ENCODE measurements at regions not wholly inside any gene's neighbourhood (a gene's known extent, or its start where the extent isn't known, plus 50 kb on each side); places are given as distances from the start of the nearest gene placed in this dataset.
"Not testable (repeated sequence)": the region's sequence is repeated elsewhere in the genome, so short reads cannot be mapped to it uniquely, and the experiment has no call there.

GRCh38 chr12:13523536-13524307 lies 327.2 kb downstream of the EMP1 start:
- Mint-ChIP-seq H3K27me3 (peaks cover 6% of the 10 kb centered on the region), H3K27ac (no peak overlapping the region), H3K36me3 (no peaks in the 10 kb centered on the region), H3K9me3 (no peaks in the 10 kb centered on the region), H3K4me1 (ENCODE audit: low read depth) (no peaks in the 10 kb centered on the region), H3K4me3 (no peak overlapping the region)
- intact Hi-C loops (cut with micrococcal nuclease): no loop called here
- POLR2A ChIA-PET: no interaction called here
- CTCF ChIA-PET: no interaction called here
- no peak for DNase-seq

DNA sequence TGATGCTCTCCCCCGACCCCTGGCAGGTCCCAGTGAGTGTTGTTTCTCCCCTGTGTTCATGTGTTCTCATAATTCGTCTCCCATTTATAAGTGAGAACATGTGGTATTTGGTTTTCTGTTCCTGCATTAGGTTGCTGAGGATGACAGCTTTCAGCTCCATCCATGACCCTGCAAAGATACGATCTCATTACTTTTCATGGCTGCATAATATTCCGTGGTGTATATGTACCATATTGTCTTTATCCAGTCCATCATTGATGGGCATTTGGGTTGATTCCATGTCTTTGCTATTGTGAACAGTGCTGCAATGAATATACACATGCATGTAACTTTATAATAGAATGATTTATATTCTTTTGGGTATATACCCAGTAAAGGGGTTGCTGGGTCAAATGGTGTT lies 321.5 kb downstream of the EMP1 start:
- peaks cover 25% of the 10 kb centered on the region for H3K9me3 Mint-ChIP-seq
- H3K36me3 Mint-ChIP-seq; H3K4me1 Mint-ChIP-seq (ENCODE audit: low read depth); H3K27ac Mint-ChIP-seq; H3K27me3 Mint-ChIP-seq; DNase-seq; H3K4me3 Mint-ChIP-seq; POLR2A ChIA-PET; intact Hi-C loops (cut with micrococcal nuclease): not testable (repeated sequence)
- CTCF ChIA-PET: interaction anchor here (0.7 kb wide), 1 partner anchor 75 kb away, joined by 4 read pairs; no protein-coding TSS in a partner anchor

GRCh38 chr12:13509740-13510139 lies 313.2 kb downstream of the EMP1 start:
- peaks cover 18% of the 10 kb centered on the region for H3K9me3 Mint-ChIP-seq
- H3K4me1 Mint-ChIP-seq (ENCODE audit: low read depth): no peaks in the 10 kb centered on the region
- no peak overlapping the region for H3K4me3 Mint-ChIP-seq
- intact Hi-C loops (cut with micrococcal nuclease): no loop called here
- no peaks in the 10 kb centered on the region for H3K27me3 Mint-ChIP-seq
- no peak overlapping the region for H3K27ac Mint-ChIP-seq
- CTCF ChIA-PET: no interaction called here
- DNase-seq: no peak
- H3K36me3 Mint-ChIP-seq: no peaks in the 10 kb centered on the region
- POLR2A ChIA-PET: no interaction called here

GRCh38 chr12:13505636-13506035 lies 309.1 kb downstream of the EMP1 start:
- Mint-ChIP-seq H3K27ac (no peak overlapping the region), H3K27me3 (no peaks in the 10 kb centered on the region), H3K4me3 (no peak overlapping the region)

DNA sequence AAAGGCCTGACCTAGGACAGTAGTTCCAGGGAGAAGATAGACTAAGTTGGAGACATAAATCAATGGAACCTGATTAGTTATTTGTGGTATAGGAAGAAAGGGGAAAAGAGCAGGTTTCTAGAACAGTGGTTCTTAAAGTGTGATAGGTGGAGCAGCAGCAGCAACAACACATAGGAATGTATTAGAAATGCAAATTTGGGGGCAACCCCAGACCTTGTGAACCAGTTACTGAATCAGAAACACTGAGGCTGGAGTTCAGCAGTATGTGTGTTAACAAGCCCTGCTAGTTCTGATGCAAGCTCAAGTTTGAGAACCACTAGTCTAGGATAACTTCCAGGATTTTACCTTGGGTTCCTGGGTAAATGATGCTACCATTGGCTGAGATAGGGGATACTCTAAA lies 308.7 kb downstream of the EMP1 start:
- no peaks in the 10 kb centered on the region for H3K4me1 Mint-ChIP-seq (ENCODE audit: low read depth)
- POLR2A ChIA-PET: no interaction called here
- H3K27ac Mint-ChIP-seq: no peak overlapping the region
- no peaks in the 10 kb centered on the region for H3K27me3 Mint-ChIP-seq
- CTCF ChIA-PET: no interaction called here
- H3K9me3 Mint-ChIP-seq: no peaks in the 10 kb centered on the region
- DNase-seq: no peak
- intact Hi-C loops (cut with micrococcal nuclease): no loop called here
- H3K4me3 Mint-ChIP-seq: no peak overlapping the region
- H3K36me3 Mint-ChIP-seq: no peaks in the 10 kb centered on the region

More at GRCh38 chr12:13505636-13506035, 309.1 kb downstream of the EMP1 start:
- DNase-seq: no peak
- POLR2A ChIA-PET: no interaction called here
- no peaks in the 10 kb centered on the region for H3K4me1 Mint-ChIP-seq (ENCODE audit: low read depth)
- intact Hi-C loops (cut with micrococcal nuclease): no loop called here
- CTCF ChIA-PET: no interaction called here
- H3K9me3 Mint-ChIP-seq: no peaks in the 10 kb centered on the region
- H3K36me3 Mint-ChIP-seq: no peaks in the 10 kb centered on the region

DNA sequence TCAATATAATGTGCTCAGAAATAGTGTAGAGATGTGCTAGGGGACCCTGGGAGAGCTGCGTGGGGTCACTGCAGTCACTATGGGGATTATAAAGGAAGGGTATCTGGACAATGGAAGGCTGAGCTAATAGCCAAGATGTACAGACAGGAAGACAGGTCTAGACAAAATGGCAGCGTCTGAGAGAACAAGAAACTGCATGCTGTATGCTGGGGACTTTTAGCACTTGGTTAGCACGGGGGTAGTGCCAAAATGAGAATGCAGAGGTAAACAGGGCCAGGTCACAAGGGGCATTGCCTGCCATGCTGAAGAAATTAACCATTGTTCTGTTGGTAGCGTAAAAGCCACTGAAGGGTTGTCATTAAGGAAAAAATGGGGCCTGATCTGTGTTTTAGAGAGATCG lies 308.2 kb downstream of the EMP1 start:
- intact Hi-C loops (cut with micrococcal nuclease): no loop called here
- CTCF ChIA-PET: interaction anchor here (1.0 kb wide), 1 partner anchor 30 kb away, joined by 3 read pairs; no protein-coding TSS in a partner anchor
- DNase-seq: no peak

GRCh38 chr12:13504074-13504473 lies 307.5 kb downstream of the EMP1 start:
- Mint-ChIP-seq H3K36me3 (no peaks in the 10 kb centered on the region), H3K27ac (no peak overlapping the region), H3K9me3 (no peaks in the 10 kb centered on the region), H3K4me1 (ENCODE audit: low read depth) (no peaks in the 10 kb centered on the region), H3K4me3 (no peak overlapping the region), H3K27me3 (peaks cover under 1% of the 10 kb centered on the region)
- intact Hi-C loops (cut with micrococcal nuclease): no loop called here
- ChIA-PET POLR2A (no interaction called here), CTCF (interaction anchor here (1.0 kb wide), 1 partner anchor 30 kb away, joined by 3 read pairs; no protein-coding TSS in a partner anchor)
- no peak for DNase-seq

More for the DNA sequence above, 308.2 kb downstream of the EMP1 start:
- Mint-ChIP-seq H3K27me3 (no peaks in the 10 kb centered on the region), H3K36me3 (no peaks in the 10 kb centered on the region), H3K9me3 (no peaks in the 10 kb centered on the region), H3K4me1 (ENCODE audit: low read depth) (no peaks in the 10 kb centered on the region), H3K27ac (no peak overlapping the region), H3K4me3 (no peak overlapping the region)
- POLR2A ChIA-PET: no interaction called here

- intact Hi-C loops (cut with micrococcal nuclease): no loop called here
- no peak overlapping the region for H3K4me3 Mint-ChIP-seq
- no peaks in the 10 kb centered on the region for H3K36me3 Mint-ChIP-seq
- DNase-seq: no peak
- no peaks in the 10 kb centered on the region for H3K9me3 Mint-ChIP-seq
- H3K27me3 Mint-ChIP-seq: peaks cover 6% of the 10 kb centered on the region
- no peak overlapping the region for H3K27ac Mint-ChIP-seq
- CTCF ChIA-PET: no interaction called here
- POLR2A ChIA-PET: no interaction called here
- no peaks in the 10 kb centered on the region for H3K4me1 Mint-ChIP-seq (ENCODE audit: low read depth)
Measured at GRCh38 chr12:13503094-13503835, 306.7 kb downstream of the EMP1 start.

DNA sequence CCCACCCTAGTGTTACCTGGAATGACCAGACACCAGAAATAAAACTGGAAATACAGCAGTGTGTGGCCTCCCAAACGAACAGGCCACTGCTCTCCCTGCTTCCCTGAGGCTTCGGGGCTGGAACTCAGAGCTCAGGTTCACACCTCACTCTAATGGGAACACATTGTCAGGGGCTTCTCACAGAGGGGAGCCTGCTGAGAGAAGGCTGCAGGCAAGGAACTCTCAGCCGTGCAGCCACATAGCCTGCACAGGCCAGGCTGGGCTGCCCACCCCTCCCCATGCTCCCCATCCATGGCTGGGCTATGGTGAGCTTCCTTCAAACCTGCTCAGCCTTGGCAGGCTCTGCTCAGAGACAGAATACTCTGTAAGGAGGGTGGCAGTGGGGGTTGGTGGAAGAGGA lies 302.5 kb downstream of the EMP1 start:
- Mint-ChIP-seq H3K27me3 (peaks cover 9% of the 10 kb centered on the region), H3K4me3 (no peak overlapping the region), H3K9me3 (no peaks in the 10 kb centered on the region), H3K27ac (no peak overlapping the region), H3K36me3 (no peaks in the 10 kb centered on the region), H3K4me1 (ENCODE audit: low read depth) (no peaks in the 10 kb centered on the region)
- POLR2A ChIA-PET: no interaction called here
- CTCF ChIA-PET: no interaction called here
- DNase-seq: no peak
- intact Hi-C loops (cut with micrococcal nuclease): no loop called here

GRCh38 chr12:13496111-13496510 lies 299.6 kb downstream of the EMP1 start:
- DNase-seq: no peak
- Mint-ChIP-seq H3K9me3 (peaks cover 2% of the 10 kb centered on the region), H3K36me3 (no peaks in the 10 kb centered on the region), H3K27ac (no peak overlapping the region), H3K27me3 (peaks cover 9% of the 10 kb centered on the region), H3K4me3 (no peak overlapping the region), H3K4me1 (ENCODE audit: low read depth) (no peaks in the 10 kb centered on the region)
- ChIA-PET CTCF (interaction anchor here (0.7 kb wide), 1 partner anchor 115 kb away, joined by 4 read pairs; no protein-coding TSS in a partner anchor), POLR2A (no interaction called here)
- intact Hi-C loops (cut with micrococcal nuclease): no loop called here

GRCh38 chr12:13489246-13489645 lies 292.7 kb downstream of the EMP1 start:
- intact Hi-C loops (cut with micrococcal nuclease): no loop called here
- Mint-ChIP-seq H3K9me3 (peaks cover 2% of the 10 kb centered on the region), H3K36me3 (no peaks in the 10 kb centered on the region), H3K4me3 (no peak overlapping the region), H3K27ac (no peak overlapping the region), H3K4me1 (ENCODE audit: low read depth) (no peaks in the 10 kb centered on the region), H3K27me3 (no peaks in the 10 kb centered on the region)
- CTCF ChIA-PET: no interaction called here
- POLR2A ChIA-PET: no interaction called here
- DNase-seq: no peak

GRCh38 chr12:13487326-13487725 lies 290.8 kb downstream of the EMP1 start:
- no peaks in the 10 kb centered on the region for H3K36me3 Mint-ChIP-seq
- no peak overlapping the region for H3K27ac Mint-ChIP-seq
- DNase-seq: no peak
- no peaks in the 10 kb centered on the region for H3K27me3 Mint-ChIP-seq
- CTCF ChIA-PET: interaction anchor here (1.0 kb wide), 1 partner anchor 125 kb away, joined by 3 read pairs; no protein-coding TSS in a partner anchor
- H3K4me3 Mint-ChIP-seq: no peak overlapping the region
- intact Hi-C loops (cut with micrococcal nuclease): no loop called here
- POLR2A ChIA-PET: no interaction called here
- H3K9me3 Mint-ChIP-seq: no peaks in the 10 kb centered on the region
- no peaks in the 10 kb centered on the region for H3K4me1 Mint-ChIP-seq (ENCODE audit: low read depth)

DNA sequence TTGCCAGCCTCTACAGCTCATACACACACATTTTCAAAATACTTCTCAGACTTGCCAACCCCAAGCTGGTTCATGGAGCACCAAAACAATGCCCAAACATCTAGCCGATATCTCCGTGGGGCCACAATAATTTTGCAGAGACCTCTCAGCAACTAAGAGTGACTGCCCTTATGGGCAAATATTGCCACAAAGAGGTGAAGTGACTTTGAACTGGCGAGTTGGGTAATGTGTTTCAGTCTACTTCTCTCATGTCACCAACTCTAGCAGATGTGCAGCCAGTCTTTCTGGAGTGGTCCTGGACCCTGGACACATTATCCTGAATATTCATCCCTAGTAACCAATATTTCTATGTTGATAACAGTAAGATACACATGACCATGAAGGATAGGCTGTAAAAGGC lies 290.3 kb downstream of the EMP1 start:
- Mint-ChIP-seq H3K27me3 (no peaks in the 10 kb centered on the region), H3K4me1 (ENCODE audit: low read depth) (no peaks in the 10 kb centered on the region), H3K27ac (no peak overlapping the region), H3K36me3 (no peaks in the 10 kb centered on the region), H3K9me3 (no peaks in the 10 kb centered on the region), H3K4me3 (no peak overlapping the region)
- intact Hi-C loops (cut with micrococcal nuclease): no loop called here
- ChIA-PET POLR2A (no interaction called here), CTCF (interaction anchor here (1.0 kb wide), 1 partner anchor 125 kb away, joined by 3 read pairs; no protein-coding TSS in a partner anchor)
- no peak for DNase-seq

Data from activated CD4-positive, alpha-beta memory T cell treated with anti-CD3 and anti-CD28 coated beads for 36 hours (primary cell).